ENCODE measurements at regions not wholly inside any gene's neighbourhood (a gene's known extent, or its start where the extent isn't known, plus 50 kb on each side); places are given as distances from the start of the nearest gene placed in this dataset.

GRCh38 chr14:27012641-27013040 is 414.8 kb upstream of the NOVA1 start:
- DNase-seq: no peak

GRCh38 chr14:27013678-27014077 is 415.8 kb upstream of the NOVA1 start:
- DNase-seq: no peak

GRCh38 chr14:27015065-27015464 is 417.2 kb upstream of the NOVA1 start:
- no peak for DNase-seq

GRCh38 chr14:27025648-27026047 is 427.8 kb upstream of the NOVA1 start:
- DNase-seq: no peak

GRCh38 chr14:27026097-27026496 is 428.3 kb upstream of the NOVA1 start:
- no peak for DNase-seq

GRCh38 chr14:27040552-27040951 is 442.7 kb upstream of the NOVA1 start:
- no peak for DNase-seq

- no peak for DNase-seq
Measured at GRCh38 chr14:27049701-27050100, 451.9 kb upstream of the NOVA1 start.

- DNase-seq: no peak
Measured at GRCh38 chr14:27050208-27050607, 452.4 kb upstream of the NOVA1 start.

- DNase-seq: no peak
Measured at GRCh38 chr14:27056586-27056985, 458.8 kb upstream of the NOVA1 start.

GRCh38 chr14:27061299-27061698 is 463.5 kb upstream of the NOVA1 start:
- DNase-seq: no peak

- DNase-seq: no peak
Measured at GRCh38 chr14:27063959-27064358, 466.1 kb upstream of the NOVA1 start.

GRCh38 chr14:27065886-27066285 is 468.1 kb upstream of the NOVA1 start:
- no peak for DNase-seq

- DNase-seq: no peak
Measured at GRCh38 chr14:27067961-27068360, 470.1 kb upstream of the NOVA1 start.

- no peak for DNase-seq
Measured at GRCh38 chr14:27072589-27072988, 474.8 kb upstream of the NOVA1 start.

GRCh38 chr14:27075503-27075902 is 477.7 kb upstream of the NOVA1 start:
- no peak for DNase-seq

- DNase-seq: no peak
Measured at GRCh38 chr14:27077214-27077613, 479.4 kb upstream of the NOVA1 start.

- DNase-seq: no peak
Measured at GRCh38 chr14:27077710-27078109, 479.9 kb upstream of the NOVA1 start.

GRCh38 chr14:27078191-27078590 is 480.4 kb upstream of the NOVA1 start:
- no peak for DNase-seq

- DNase-seq: no peak
Measured at GRCh38 chr14:27079716-27080115, 481.9 kb upstream of the NOVA1 start.

- no peak for DNase-seq
Measured at GRCh38 chr14:27085500-27085899, 487.7 kb upstream of the NOVA1 start.

- no peak for DNase-seq
Measured at GRCh38 chr14:27090716-27091115, 492.9 kb upstream of the NOVA1 start.

GRCh38 chr14:27091973-27092372 is 494.1 kb upstream of the NOVA1 start:
- DNase-seq: no peak

- no peak for DNase-seq
Measured at GRCh38 chr14:27096091-27096490, 498.3 kb upstream of the NOVA1 start.

GRCh38 chr14:27098451-27098850 is 500.6 kb upstream of the NOVA1 start:
- DNase-seq: no peak

- DNase-seq: no peak
Measured at GRCh38 chr14:27114180-27114579, 516.3 kb upstream of the NOVA1 start.

GRCh38 chr14:27123162-27123561 is 525.3 kb upstream of the NOVA1 start:
- DNase-seq: no peak
